LNCaP clone FGC (cell line): ENCODE measurements at regions not wholly inside any gene's neighbourhood (a gene's known extent, or its start where the extent isn't known, plus 50 kb on each side); places are given as distances from the start of the nearest gene placed in this dataset.

Experiments used
- DNase-seq: peaks from one replicate; pipeline ENCODE4 v3.0.0-alpha.2; 2011; ENCODE audit warnings: low read depth
- H3K4me3 ChIP-seq: 2 replicates; pipeline ENCODE4 v1.5.1; 2011; ENCODE audit warnings: mild to moderate bottlenecking, low read depth, low read length, control low read depth
- CTCF ChIP-seq: IDR thresholded peaks from 2 replicates; pipeline ENCODE4 v1.5.1; 2012; ENCODE audit warnings: mild to moderate bottlenecking; ENCODE audit not compliant: control insufficient read depth, insufficient read depth; ENCODE audit errors: extremely low read depth

GRCh38 chr16:72277749-72278148, 105.8 kb upstream of the PMFBP1 start:
- no peak overlapping the region for H3K4me3 ChIP-seq
- no peak for TF ChIP-seq CTCF
- DNase-seq = no peak

GRCh38 chr16:72271699-72272240, 99.8 kb upstream of the PMFBP1 start:
- H3K4me3 ChIP-seq = no peak overlapping the region
- DNase-seq = no peak
- TF ChIP-seq CTCF = no peak

- TF ChIP-seq CTCF = no peak
- no peak overlapping the region for H3K4me3 ChIP-seq
- no peak for DNase-seq
Observed at GRCh38 chr16:72270531-72270930, 98.6 kb upstream of the PMFBP1 start.

GRCh38 chr16:72266836-72267235, 94.9 kb upstream of the PMFBP1 start:
- TF ChIP-seq CTCF = no peak
- DNase-seq = no peak

GRCh38 chr16:72264771-72265170, 92.8 kb upstream of the PMFBP1 start:
- no peak for TF ChIP-seq CTCF
- DNase-seq = no peak
- H3K4me3 ChIP-seq = no peak overlapping the region

More at GRCh38 chr16:72266836-72267235, 94.9 kb upstream of the PMFBP1 start:
- H3K4me3 ChIP-seq = no peak overlapping the region

- TF ChIP-seq CTCF = no peak
Observed at GRCh38 chr16:72262711-72263110, 90.8 kb upstream of the PMFBP1 start.

GRCh38 chr16:72261127-72261526, 89.2 kb upstream of the PMFBP1 start:
- no peak for DNase-seq
- H3K4me3 ChIP-seq = no peak overlapping the region
- no peak for TF ChIP-seq CTCF

More at GRCh38 chr16:72262711-72263110, 90.8 kb upstream of the PMFBP1 start:
- H3K4me3 ChIP-seq = no peak overlapping the region
- DNase-seq = no peak
